HUDEP-2 (cell line): ENCODE measurements at regions not wholly inside any gene's neighbourhood (a gene's known extent, or its start where the extent isn't known, plus 50 kb on each side); places are given as distances from the start of the nearest gene placed in this dataset.
A peak's percentile ranks its signal among the peaks of the same experiment; 100 is the strongest.
"Not testable (repeated sequence)": the region's sequence is repeated elsewhere in the genome, so short reads cannot be mapped to it uniquely, and the experiment has no call there.

Experiments used
- DNase-seq, 76 experiments: peaks; one replicate each; lab custom pipeline; 2025; ENCODE audit not compliant: unreplicated experiment in 76 of 76; lab: John Stamatoyannopoulos, UW

- DNase-seq, result no peak
Observed at GRCh38 chr14:57066463-57066862, 202.2 kb downstream of the EXOC5 start.

- no peak for DNase-seq
Observed at GRCh38 chr14:57061009-57061711, 207.5 kb downstream of the EXOC5 start.

- DNase-seq, result peak in 4 of 76 experiments; percentile 2 to 18 (median 4)
Observed at GRCh38 chr14:57060276-57060955, 208.3 kb downstream of the EXOC5 start.

- DNase-seq, result no peak
Observed at GRCh38 chr14:57058319-57058718, 210.4 kb downstream of the EXOC5 start.

- DNase-seq, result no peak
Observed at GRCh38 chr14:57057803-57058202, 210.9 kb downstream of the EXOC5 start.

- not testable (repeated sequence) for DNase-seq
Observed at GRCh38 chr14:57056522-57056921, 212.2 kb downstream of the EXOC5 start.

- DNase-seq, result no peak
Observed at GRCh38 chr14:57052705-57053302, 215.9 kb downstream of the EXOC5 start.

GRCh38 chr14:57051633-57052032, 217.1 kb downstream of the EXOC5 start:
- DNase-seq, result no peak

- no peak for DNase-seq
Observed at GRCh38 chr14:57049848-57050247, 218.9 kb downstream of the EXOC5 start.

- no peak for DNase-seq
Observed at GRCh38 chr14:57046175-57046574, 222.5 kb downstream of the EXOC5 start.

- not testable (repeated sequence) for DNase-seq
Observed at GRCh38 chr14:57044101-57044973, 224.4 kb downstream of the EXOC5 start.

GRCh38 chr14:57038689-57039088, 228.4 kb upstream of the OTX2 start:
- DNase-seq, result no peak

- DNase-seq, result no peak
Observed at GRCh38 chr14:57031474-57031873, 221.2 kb upstream of the OTX2 start.

GRCh38 chr14:57029620-57030253, 219.5 kb upstream of the OTX2 start:
- no peak for DNase-seq

GRCh38 chr14:57025456-57025855, 215.2 kb upstream of the OTX2 start:
- no peak for DNase-seq

- no peak for DNase-seq
Observed at GRCh38 chr14:57022608-57023007, 212.3 kb upstream of the OTX2 start.

GRCh38 chr14:57018065-57018464, 207.8 kb upstream of the OTX2 start:
- DNase-seq, result no peak

GRCh38 chr14:57013987-57014386, 203.7 kb upstream of the OTX2 start:
- DNase-seq, result no peak

- peak in 72 of 76 experiments; percentile 1 to 82 (median 47) for DNase-seq
Observed at GRCh38 chr14:57009585-57010515, 199.6 kb upstream of the OTX2 start.
